Brain microvascular endothelial cell (primary cell): ENCODE measurements at regions not wholly inside any gene's neighbourhood (a gene's known extent, or its start where the extent isn't known, plus 50 kb on each side); places are given as distances from the start of the nearest gene placed in this dataset.

Experiments
- DNase-seq: peaks from one replicate; pipeline ENCODE4 v3.0.0-alpha.2; 2020
- H3K27ac ChIP-seq: fragments of 250-450 bp; sonication (Bioruptor Pico); 2 replicates; pipeline ENCODE4 v1.5.1; 2020; ENCODE audit warnings: mild to moderate bottlenecking, moderate library complexity
- H3K27me3 ChIP-seq: fragments of 250-450 bp; sonication (Bioruptor Pico); replicated peaks from 2 replicates; pipeline ENCODE4 v1.5.1; 2020; ENCODE audit warnings: mild to moderate bottlenecking
- H3K36me3 ChIP-seq: fragments of 250-450 bp; sonication (Bioruptor Pico); replicated peaks from 2 replicates; pipeline ENCODE4 v1.5.1; 2020; ENCODE audit warnings: mild to moderate bottlenecking
- H3K4me3 ChIP-seq: 2 replicates; pipeline ENCODE4 v1.5.1; 2011; ENCODE audit warnings: low read depth, mild to moderate bottlenecking, control low read depth, low read length, moderate library complexity
- CTCF ChIP-seq: IDR thresholded peaks from 2 replicates; pipeline ENCODE4 v1.5.1; 2011; ENCODE audit warnings: low read depth, mild to moderate bottlenecking, moderate library complexity, low read length, control low read depth, inconsistent platforms; ENCODE audit errors: missing control alignments
- in situ Hi-C: cut with HindIII; loops from 2 replicates; pipeline ENCODE4 v1.10.0; 2017; ENCODE audit warnings: low sequenced_read_pairs, low pct_ligation_motif_present

GRCh38 chr6:9503111-9503761 lies 911.6 kb downstream of the TFAP2A start:
- no peaks in the 10 kb centered on the region for H3K27me3 ChIP-seq
- in situ Hi-C loops = no loop called here
- peak; percentile 93 for DNase-seq
- no peak for TF ChIP-seq CTCF
- H3K27ac ChIP-seq = peak overlapping the region; percentile 84
- no peak overlapping the region for H3K4me3 ChIP-seq
- no peaks in the 10 kb centered on the region for H3K36me3 ChIP-seq

GRCh38 chr6:9499709-9500108 lies 915.2 kb downstream of the TFAP2A start:
- no peaks in the 10 kb centered on the region for H3K27me3 ChIP-seq
- H3K36me3 ChIP-seq = no peaks in the 10 kb centered on the region
- in situ Hi-C loops = no loop called here
- no peak for DNase-seq
- no peak overlapping the region for H3K4me3 ChIP-seq
- no peak overlapping the region for H3K27ac ChIP-seq
- TF ChIP-seq CTCF = no peak

GRCh38 chr6:9496837-9497236 lies 918.0 kb downstream of the TFAP2A start:
- no peak for TF ChIP-seq CTCF
- in situ Hi-C loops = no loop called here
- H3K27me3 ChIP-seq = no peaks in the 10 kb centered on the region
- no peaks in the 10 kb centered on the region for H3K36me3 ChIP-seq
- no peak for DNase-seq
- no peak overlapping the region for H3K4me3 ChIP-seq
- no peak overlapping the region for H3K27ac ChIP-seq

GRCh38 chr6:9494864-9495263 lies 920.0 kb downstream of the TFAP2A start:
- no peak for TF ChIP-seq CTCF
- Histone ChIP-seq H3K27ac (no peak overlapping the region), H3K4me3 (no peak overlapping the region), H3K27me3 (no peaks in the 10 kb centered on the region), H3K36me3 (no peaks in the 10 kb centered on the region)
- peak; percentile 24 for DNase-seq
- in situ Hi-C loops = no loop called here

- H3K4me3 ChIP-seq = no peak overlapping the region
- H3K27ac ChIP-seq = no peak overlapping the region
- no peak for DNase-seq
- no peak for TF ChIP-seq CTCF
- H3K36me3 ChIP-seq = no peaks in the 10 kb centered on the region
- in situ Hi-C loops = no loop called here
- H3K27me3 ChIP-seq = no peaks in the 10 kb centered on the region
Measured at GRCh38 chr6:9492790-9493189, 922.1 kb downstream of the TFAP2A start.

GRCh38 chr6:9487128-9487527 lies 927.7 kb downstream of the TFAP2A start:
- no peak for DNase-seq
- TF ChIP-seq CTCF = no peak

More at GRCh38 chr6:9487128-9487527, 927.7 kb downstream of the TFAP2A start:
- Histone ChIP-seq H3K4me3 (no peak overlapping the region), H3K27me3 (no peaks in the 10 kb centered on the region), H3K36me3 (no peaks in the 10 kb centered on the region), H3K27ac (no peak overlapping the region)
- in situ Hi-C loops = no loop called here
